Astrocyte (in vitro differentiated cells and primary cell): ENCODE measurements at regions not wholly inside any gene's neighbourhood (a gene's known extent, or its start where the extent isn't known, plus 50 kb on each side); places are given as distances from the start of the nearest gene placed in this dataset.

Experiments
- CTCF ChIP-seq: IDR thresholded peaks from 2 replicates; pipeline ENCODE4 v1.5.1; 2011; ENCODE audit warnings: low read depth, mild to moderate bottlenecking, inconsistent platforms, low read length, moderate library complexity; ENCODE audit not compliant: insufficient read depth
- EZH2 ChIP-seq: IDR thresholded peaks from 2 replicates; pipeline ENCODE4 v1.6.1; 2012; ENCODE audit warnings: mild to moderate bottlenecking, low read length, inconsistent platforms; ENCODE audit not compliant: insufficient read depth

- TF ChIP-seq CTCF (no peak), EZH2 (no peak)
Measured at GRCh38 chr6:85706272-85706671, 63.6 kb upstream of the SYNCRIP start.
